GM19467 (cell line): ENCODE measurements at regions not wholly inside any gene's neighbourhood (a gene's known extent, or its start where the extent isn't known, plus 50 kb on each side); places are given as distances from the start of the nearest gene placed in this dataset.
"Not testable (repeated sequence)": the region's sequence is repeated elsewhere in the genome, so short reads cannot be mapped to it uniquely, and the experiment has no call there.

Experiments used
- ATAC-seq: cut with Tn5 transposase; IDR thresholded peaks from one replicate; pipeline ENCODE4 v1.9.1; 2021; ENCODE audit warnings: mild to moderate bottlenecking, moderate library complexity; ENCODE audit not compliant: unreplicated experiment

DNA sequence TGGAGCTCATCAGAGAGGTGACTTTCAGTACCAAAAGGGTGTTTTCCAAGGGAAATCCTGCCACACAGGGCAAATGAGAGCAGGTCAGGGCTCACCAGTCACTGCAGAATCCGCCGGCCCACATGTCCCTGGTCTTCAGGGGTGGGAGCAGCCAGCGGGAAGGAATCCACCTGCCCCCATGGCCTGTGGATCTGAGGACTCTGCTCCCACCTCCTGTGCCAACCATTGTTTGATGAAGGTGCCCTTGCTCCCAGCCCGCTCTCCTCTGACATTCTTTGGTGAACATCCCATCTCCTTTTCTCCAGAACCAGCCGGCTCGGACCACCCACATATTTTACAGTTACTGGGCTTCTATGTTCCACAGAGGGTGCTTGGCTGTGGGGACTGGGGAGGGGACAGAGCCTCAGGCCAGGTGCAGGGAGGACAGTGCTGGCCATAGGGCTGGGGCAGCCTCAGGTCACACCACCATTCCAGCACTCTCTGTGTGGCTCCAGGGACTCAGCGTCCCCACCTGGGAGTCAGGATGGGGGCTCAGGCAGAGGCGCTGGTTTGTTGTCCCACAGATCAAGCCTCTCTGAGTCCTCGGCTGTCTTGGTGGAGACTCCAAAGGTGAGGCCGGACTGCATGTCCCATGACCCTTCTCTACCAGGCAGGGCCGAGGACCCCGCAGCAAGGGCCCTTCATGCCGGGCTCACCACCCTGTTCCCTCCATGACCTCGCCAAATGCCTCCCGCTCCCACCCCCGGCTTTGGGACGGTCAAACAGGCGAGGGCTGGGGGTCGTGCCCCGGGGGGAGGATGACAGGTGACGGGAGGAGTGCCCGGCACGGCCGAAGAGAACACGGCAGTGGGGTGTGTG lies 183.2 kb upstream of the ZNF469 start:
- ATAC-seq, result not testable (repeated sequence)

DNA sequence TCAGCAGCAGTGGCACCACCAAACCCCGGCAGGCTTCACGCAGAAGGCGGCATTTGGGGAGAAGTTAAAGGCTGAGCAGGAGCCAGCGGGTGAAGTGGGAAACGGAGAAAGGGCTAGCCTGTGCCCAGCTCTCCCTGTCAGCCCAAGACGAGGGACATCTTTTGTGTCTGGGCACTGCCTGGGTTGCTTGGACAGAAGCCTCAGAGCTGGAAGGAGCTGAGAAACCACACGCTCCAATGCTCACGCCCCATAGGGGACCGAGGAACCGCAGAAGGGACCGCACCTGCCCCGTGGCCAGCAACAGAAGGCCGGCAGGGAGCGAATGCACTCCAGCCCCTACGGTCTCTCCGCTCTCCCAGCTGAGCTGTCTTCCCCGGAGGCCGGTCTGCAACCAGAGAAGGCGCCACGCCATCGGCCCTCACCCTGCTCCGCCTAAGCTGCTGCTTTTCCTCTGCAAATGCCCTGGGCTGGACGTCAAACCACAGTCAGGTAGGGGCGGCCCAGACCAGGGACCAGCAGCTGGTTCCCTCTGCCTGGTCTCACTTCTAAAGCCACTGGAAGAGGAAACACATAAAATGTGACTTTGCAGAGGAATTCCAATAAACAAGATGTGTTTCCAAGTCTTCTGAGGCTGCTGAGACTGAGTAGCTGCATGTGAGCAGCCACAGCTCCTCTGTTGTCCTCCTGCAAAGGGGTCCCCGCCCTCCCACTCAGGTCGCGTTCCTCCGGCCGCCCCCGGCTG lies 182.4 kb upstream of the ZNF469 start:
- not testable (repeated sequence) for ATAC-seq

DNA sequence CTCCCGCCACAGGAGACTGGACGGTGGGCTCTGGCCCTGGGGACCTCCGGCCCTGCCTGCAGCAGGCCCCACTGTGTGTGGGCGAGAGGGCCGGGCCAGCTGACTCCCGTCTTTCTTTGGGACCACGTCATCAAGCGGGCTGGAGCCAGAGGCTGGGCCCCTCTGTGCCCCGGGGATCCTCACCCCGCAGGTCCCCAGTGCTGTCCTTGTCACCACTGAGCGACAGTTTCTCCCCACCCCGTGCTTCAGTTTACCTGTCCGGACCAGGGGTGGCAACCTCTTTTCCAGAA lies 181.9 kb upstream of the ZNF469 start:
- ATAC-seq, result no peak

GRCh38 chr16:88201611-88202010 lies 181.1 kb upstream of the ZNF469 start:
- not testable (repeated sequence) for ATAC-seq

- no peak for ATAC-seq
These were observed 180.5 kb upstream of the ZNF469 start for GRCh38 chr16:88202207-88202745.

GRCh38 chr16:88202856-88203681 lies 179.7 kb upstream of the ZNF469 start:
- ATAC-seq, result not testable (repeated sequence)

- ATAC-seq, result not testable (repeated sequence)
These were observed 178.3 kb upstream of the ZNF469 start for GRCh38 chr16:88204131-88205110.

DNA sequence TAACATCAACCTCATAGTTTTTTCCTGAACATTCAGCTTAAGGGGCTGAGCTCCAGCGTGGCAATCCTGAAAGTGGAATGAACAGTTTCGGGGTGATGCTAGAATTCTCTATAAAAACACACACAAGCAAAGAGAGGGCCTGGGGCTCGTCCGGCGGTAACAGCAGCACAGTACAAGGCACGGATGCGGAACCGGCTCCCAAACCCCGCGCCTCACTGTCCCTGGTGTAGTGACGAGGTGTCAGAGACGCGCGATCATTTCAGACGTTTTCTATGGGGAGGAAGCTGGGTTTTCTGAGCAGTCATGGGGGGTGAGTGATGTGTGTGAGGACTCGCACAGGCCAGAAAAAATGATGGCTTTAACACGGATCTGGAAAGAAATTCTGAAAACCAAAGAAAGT lies 177.3 kb upstream of the ZNF469 start:
- not testable (repeated sequence) for ATAC-seq

GRCh38 chr16:88206006-88206405 lies 176.8 kb upstream of the ZNF469 start:
- ATAC-seq, result not testable (repeated sequence)

- ATAC-seq, result not testable (repeated sequence)
These were observed 176.2 kb upstream of the ZNF469 start for GRCh38 chr16:88206516-88206915.

DNA sequence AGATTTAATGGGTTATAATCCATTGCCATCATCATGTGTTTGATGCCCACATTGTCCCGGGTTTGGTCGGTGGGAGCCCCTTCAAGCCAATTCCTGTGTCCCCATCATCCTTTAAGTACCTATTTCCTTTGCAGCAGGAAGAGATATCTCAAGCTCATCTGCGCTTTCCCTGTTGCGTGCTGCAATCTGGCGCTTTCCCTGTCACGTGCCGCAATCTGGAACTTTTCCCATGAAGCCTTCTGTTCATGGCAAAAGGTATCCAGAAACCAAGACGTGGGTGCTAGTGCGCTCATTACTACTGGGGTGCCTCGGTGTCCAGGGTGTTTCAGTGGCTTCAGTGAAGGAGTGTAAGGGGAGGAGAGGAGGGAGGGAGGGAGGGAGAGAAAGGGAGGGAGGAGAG lies 174.6 kb upstream of the ZNF469 start:
- no peak for ATAC-seq

GRCh38 chr16:88208776-88209175 lies 174.0 kb upstream of the ZNF469 start:
- not testable (repeated sequence) for ATAC-seq

DNA sequence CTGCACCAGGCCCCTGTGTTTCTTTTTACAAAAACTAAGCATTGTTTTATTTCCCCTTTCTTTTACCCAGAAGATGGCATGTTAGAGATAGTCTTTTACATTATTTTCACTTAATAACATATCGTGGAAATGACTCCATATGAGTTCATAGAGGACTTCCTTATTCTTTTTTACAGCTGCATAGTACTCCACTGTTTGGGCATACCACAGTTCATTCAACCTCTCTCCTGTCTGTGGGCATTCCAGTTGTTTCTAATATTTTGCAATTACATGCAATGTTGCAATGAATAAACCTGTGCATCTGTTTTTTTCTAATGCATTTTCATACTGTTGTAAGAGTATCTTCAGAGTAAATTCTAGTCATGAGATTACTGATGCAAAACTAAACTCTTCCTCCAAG lies 173.2 kb upstream of the ZNF469 start:
- ATAC-seq, result not testable (repeated sequence)

DNA sequence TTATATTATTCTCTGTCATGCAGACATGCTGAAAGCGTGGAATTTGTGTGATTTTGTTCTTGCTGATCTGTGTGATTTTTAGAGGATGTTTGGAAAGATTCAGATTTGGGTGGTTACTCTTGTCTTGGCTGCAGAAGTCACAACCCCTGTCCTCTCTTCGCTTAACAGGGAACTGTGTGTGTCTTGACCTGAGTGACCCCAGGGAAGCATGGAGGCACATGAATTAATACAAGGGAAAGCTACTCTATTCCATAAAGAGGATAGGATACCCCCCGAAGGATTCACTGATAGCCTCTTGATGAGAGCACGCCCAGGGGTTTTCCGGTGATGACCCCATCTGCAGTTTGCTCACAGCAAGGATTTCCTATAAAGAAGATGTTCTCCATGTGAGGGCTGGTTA lies 168.8 kb upstream of the ZNF469 start:
- not testable (repeated sequence) for ATAC-seq

DNA sequence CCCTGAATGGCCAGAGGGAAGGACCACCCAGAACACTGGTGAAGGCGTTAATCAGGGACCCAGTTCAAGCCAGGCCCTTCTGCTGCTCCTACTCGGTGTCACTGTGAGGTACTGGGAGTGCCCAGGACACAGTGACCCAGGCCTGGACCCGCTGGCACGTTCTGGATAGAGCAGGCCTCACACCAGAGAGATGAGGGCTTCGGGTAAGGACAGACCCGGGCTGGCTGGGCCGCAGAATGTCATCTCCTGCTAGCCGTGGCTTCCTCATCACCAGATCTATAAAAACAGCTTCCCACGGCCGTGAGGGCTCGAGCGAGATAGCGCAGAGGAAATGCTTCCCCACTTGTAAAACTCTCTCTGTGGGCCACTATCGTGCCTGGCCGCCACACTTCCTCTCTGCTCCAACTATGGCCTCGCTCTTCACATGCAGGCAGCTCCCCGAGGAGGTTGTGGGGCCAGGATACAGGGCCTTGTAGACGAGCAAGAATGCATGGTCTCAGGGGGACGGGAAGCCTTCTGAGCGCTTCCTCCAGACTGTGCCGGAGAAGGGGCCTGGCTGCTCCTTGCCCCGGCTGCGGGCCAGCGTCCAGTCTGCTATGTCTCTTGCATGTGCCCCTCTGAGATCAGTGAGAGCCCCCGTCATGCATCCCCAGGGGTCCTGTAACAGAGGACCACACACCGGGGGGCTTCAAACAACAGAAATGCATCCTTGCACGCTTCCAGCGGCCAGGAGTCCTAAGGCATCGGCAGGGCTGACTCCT lies 161.6 kb upstream of the ZNF469 start:
- not testable (repeated sequence) for ATAC-seq

- not testable (repeated sequence) for ATAC-seq
These were observed 159.1 kb upstream of the ZNF469 start for GRCh38 chr16:88223696-88224095.

- ATAC-seq, result not testable (repeated sequence)
These were observed 158.4 kb upstream of the ZNF469 start for GRCh38 chr16:88224131-88224898.

- ATAC-seq, result not testable (repeated sequence)
These were observed 157.0 kb upstream of the ZNF469 start for GRCh38 chr16:88225640-88226230.
